Renal cortical epithelial cell (primary cell): ENCODE measurements at regions not wholly inside any gene's neighbourhood (a gene's known extent, or its start where the extent isn't known, plus 50 kb on each side); places are given as distances from the start of the nearest gene placed in this dataset.

ENCODE experiments used
- DNase-seq: peaks from one replicate; pipeline ENCODE4 v3.0.0-alpha.2; 2011; ENCODE audit warnings: low read depth

GRCh38 chr17:34135841-34136240, 119.2 kb upstream of the CCL2 start:
- DNase-seq: no peak

GRCh38 chr17:34140006-34140405, 115.1 kb upstream of the CCL2 start:
- no peak for DNase-seq

- no peak for DNase-seq
These were observed 113.5 kb upstream of the CCL2 start for GRCh38 chr17:34141590-34141989.

- DNase-seq: no peak
These were observed 111.7 kb upstream of the CCL2 start for GRCh38 chr17:34143430-34143829.

- peak; percentile 15 for DNase-seq
These were observed 108.5 kb upstream of the CCL2 start for GRCh38 chr17:34146440-34147043.

- DNase-seq: peak; percentile 30
These were observed 104.0 kb upstream of the CCL2 start for GRCh38 chr17:34151102-34151501.

- no peak for DNase-seq
These were observed 101.1 kb upstream of the CCL2 start for GRCh38 chr17:34153991-34154390.

GRCh38 chr17:34154961-34155730, 99.9 kb upstream of the CCL2 start:
- no peak for DNase-seq

- DNase-seq: no peak
These were observed 99.1 kb upstream of the CCL2 start for GRCh38 chr17:34155947-34156346.

GRCh38 chr17:34156401-34156740, 98.7 kb upstream of the CCL2 start:
- DNase-seq: no peak

- no peak for DNase-seq
These were observed 98.1 kb upstream of the CCL2 start for GRCh38 chr17:34156741-34157589.

- DNase-seq: no peak
These were observed 93.4 kb upstream of the CCL2 start for GRCh38 chr17:34161690-34162089.

GRCh38 chr17:34163123-34163522, 92.0 kb upstream of the CCL2 start:
- DNase-seq: no peak

GRCh38 chr17:34163646-34164045, 91.4 kb upstream of the CCL2 start:
- DNase-seq: no peak

- DNase-seq: no peak
These were observed 90.2 kb upstream of the CCL2 start for GRCh38 chr17:34164837-34165236.

GRCh38 chr17:34166352-34166751, 88.7 kb upstream of the CCL2 start:
- DNase-seq: no peak

GRCh38 chr17:34167354-34167753, 87.7 kb upstream of the CCL2 start:
- no peak for DNase-seq

GRCh38 chr17:34168989-34169388, 86.1 kb upstream of the CCL2 start:
- DNase-seq: no peak

GRCh38 chr17:34169496-34169895, 85.6 kb upstream of the CCL2 start:
- no peak for DNase-seq

GRCh38 chr17:34171245-34171818, 83.8 kb upstream of the CCL2 start:
- peak; percentile 26 for DNase-seq

GRCh38 chr17:34172390-34172918, 82.6 kb upstream of the CCL2 start:
- no peak for DNase-seq

- no peak for DNase-seq
These were observed 81.8 kb upstream of the CCL2 start for GRCh38 chr17:34173241-34173640.
